GM04504 (cell line): ENCODE measurements at regions not wholly inside any gene's neighbourhood (a gene's known extent, or its start where the extent isn't known, plus 50 kb on each side); places are given as distances from the start of the nearest gene placed in this dataset.
"Not testable (repeated sequence)": the region's sequence is repeated elsewhere in the genome, so short reads cannot be mapped to it uniquely, and the experiment has no call there.

ENCODE experiments used
- DNase-seq: peaks from one replicate; pipeline ENCODE4 v3.0.0-alpha.2; 2012; ENCODE audit warnings: low read depth

- DNase-seq = not testable (repeated sequence)
These were observed 52.3 kb downstream of the SEPTIN7 start for GRCh38 chr7:35853194-35853593.

GRCh38 chr7:35854311-35854710, 53.5 kb downstream of the SEPTIN7 start:
- DNase-seq = no peak

- DNase-seq = no peak
These were observed 55.3 kb downstream of the SEPTIN7 start for GRCh38 chr7:35856175-35856574.

GRCh38 chr7:35860664-35861063, 59.8 kb downstream of the SEPTIN7 start:
- no peak for DNase-seq

GRCh38 chr7:35865287-35865686, 64.4 kb downstream of the SEPTIN7 start:
- no peak for DNase-seq

GRCh38 chr7:35866186-35866585, 65.3 kb downstream of the SEPTIN7 start:
- no peak for DNase-seq

- not testable (repeated sequence) for DNase-seq
These were observed 68.3 kb downstream of the SEPTIN7 start for GRCh38 chr7:35869117-35869516.

GRCh38 chr7:35869810-35870209, 69.0 kb downstream of the SEPTIN7 start:
- DNase-seq = peak; percentile 70

GRCh38 chr7:35871856-35872255, 71.0 kb downstream of the SEPTIN7 start:
- DNase-seq = no peak

- DNase-seq = no peak
These were observed 74.0 kb downstream of the SEPTIN7 start for GRCh38 chr7:35874886-35875285.

- no peak for DNase-seq
These were observed 74.4 kb downstream of the SEPTIN7 start for GRCh38 chr7:35875292-35875691.

GRCh38 chr7:35878351-35878750, 77.5 kb downstream of the SEPTIN7 start:
- DNase-seq = no peak

- not testable (repeated sequence) for DNase-seq
These were observed 86.6 kb downstream of the SEPTIN7 start for GRCh38 chr7:35887430-35887829.

GRCh38 chr7:35889001-35889400, 88.1 kb downstream of the SEPTIN7 start:
- DNase-seq = no peak

- no peak for DNase-seq
These were observed 89.0 kb downstream of the SEPTIN7 start for GRCh38 chr7:35889870-35890269.

GRCh38 chr7:35891004-35891830, 90.4 kb downstream of the SEPTIN7 start:
- DNase-seq = no peak

- DNase-seq = no peak
These were observed 92.8 kb downstream of the SEPTIN7 start for GRCh38 chr7:35893649-35894048.

- DNase-seq = no peak
These were observed 93.9 kb downstream of the SEPTIN7 start for GRCh38 chr7:35894721-35895120.

GRCh38 chr7:35900651-35901050, 99.8 kb downstream of the SEPTIN7 start:
- DNase-seq = no peak

- DNase-seq = no peak
These were observed 104.7 kb downstream of the SEPTIN7 start for GRCh38 chr7:35905555-35905954.

- peak; percentile 48 for DNase-seq
These were observed 105.5 kb downstream of the SEPTIN7 start for GRCh38 chr7:35906191-35906908.

GRCh38 chr7:35908331-35909216, 107.7 kb downstream of the SEPTIN7 start:
- DNase-seq = no peak
